Fibroblast of skin of scalp (primary cell): ENCODE measurements at regions not wholly inside any gene's neighbourhood (a gene's known extent, or its start where the extent isn't known, plus 50 kb on each side); places are given as distances from the start of the nearest gene placed in this dataset.

ENCODE experiments used
- DNase-seq: peaks from one replicate; pipeline ENCODE4 v3.0.0-alpha.2; 2013

GRCh38 chr2:177078855-177079254 is 133.7 kb upstream of the HNRNPA3 start:
- no peak for DNase-seq

DNA sequence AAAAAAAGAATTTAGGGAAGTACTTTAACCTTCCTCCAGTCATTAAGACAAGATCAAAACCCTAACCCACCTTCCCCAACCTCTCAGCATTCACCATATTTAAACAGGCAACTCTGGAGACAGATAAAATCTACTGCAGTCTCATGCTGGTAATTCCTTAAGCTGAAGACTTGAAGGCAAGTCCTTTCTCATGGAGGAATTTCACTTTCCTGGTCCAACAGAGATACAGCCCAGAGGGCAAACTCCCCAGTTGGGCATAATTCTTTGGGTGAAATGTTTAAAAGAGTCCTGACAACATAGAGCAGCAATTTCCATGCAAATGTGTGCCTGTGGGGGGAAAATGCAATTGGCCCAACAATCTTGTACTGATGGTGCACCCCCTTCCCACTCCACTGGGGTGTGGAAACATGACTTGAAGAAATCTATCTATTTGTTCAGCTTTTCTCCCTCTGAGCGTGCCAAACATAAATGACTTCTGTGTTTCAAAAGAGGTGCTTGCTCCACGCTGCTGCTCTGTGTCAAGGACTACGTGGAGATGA is 131.8 kb upstream of the HNRNPA3 start:
- DNase-seq: no peak

GRCh38 chr2:177084607-177085006 is 128.0 kb upstream of the HNRNPA3 start:
- no peak for DNase-seq

GRCh38 chr2:177088529-177088928 is 124.1 kb upstream of the HNRNPA3 start:
- DNase-seq: no peak

DNA sequence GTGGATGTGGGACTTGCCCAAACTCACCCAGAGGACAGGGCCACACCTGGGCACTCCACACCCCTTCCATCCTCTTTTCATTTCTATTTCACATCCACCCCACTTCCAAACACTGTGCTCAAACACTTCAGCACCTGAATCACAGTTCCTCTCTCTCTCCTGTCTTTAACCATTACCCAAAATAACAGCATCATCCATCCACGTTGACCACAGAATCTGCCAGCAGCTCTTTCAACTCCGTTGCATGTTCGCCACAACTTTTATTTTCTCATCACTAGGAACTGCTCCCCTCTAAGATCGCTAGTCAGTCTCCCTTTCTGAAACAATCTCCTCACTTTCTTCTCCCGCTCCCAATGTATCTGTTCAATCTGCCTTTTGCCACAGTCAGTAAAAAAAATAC is 121.6 kb upstream of the HNRNPA3 start:
- DNase-seq: no peak

DNA sequence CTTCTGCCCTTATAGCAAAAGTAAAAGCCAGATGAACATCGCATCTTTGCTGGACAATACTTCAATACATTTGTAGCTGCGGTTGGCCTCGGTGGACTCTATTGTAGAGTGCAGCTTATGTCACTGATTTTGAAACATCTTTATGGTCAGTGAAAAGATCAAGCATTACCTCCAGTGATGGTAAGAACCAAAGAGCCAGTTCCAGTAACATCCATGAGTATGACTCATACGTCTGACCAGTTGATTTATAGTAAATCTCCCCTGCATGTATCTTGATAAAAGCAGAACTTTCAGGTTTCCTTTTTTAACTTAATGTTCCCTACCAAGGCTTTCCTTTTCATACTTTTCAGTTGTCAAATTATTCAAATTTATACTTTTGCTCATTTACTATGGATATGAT is 119.2 kb upstream of the HNRNPA3 start:
- DNase-seq: no peak

DNA sequence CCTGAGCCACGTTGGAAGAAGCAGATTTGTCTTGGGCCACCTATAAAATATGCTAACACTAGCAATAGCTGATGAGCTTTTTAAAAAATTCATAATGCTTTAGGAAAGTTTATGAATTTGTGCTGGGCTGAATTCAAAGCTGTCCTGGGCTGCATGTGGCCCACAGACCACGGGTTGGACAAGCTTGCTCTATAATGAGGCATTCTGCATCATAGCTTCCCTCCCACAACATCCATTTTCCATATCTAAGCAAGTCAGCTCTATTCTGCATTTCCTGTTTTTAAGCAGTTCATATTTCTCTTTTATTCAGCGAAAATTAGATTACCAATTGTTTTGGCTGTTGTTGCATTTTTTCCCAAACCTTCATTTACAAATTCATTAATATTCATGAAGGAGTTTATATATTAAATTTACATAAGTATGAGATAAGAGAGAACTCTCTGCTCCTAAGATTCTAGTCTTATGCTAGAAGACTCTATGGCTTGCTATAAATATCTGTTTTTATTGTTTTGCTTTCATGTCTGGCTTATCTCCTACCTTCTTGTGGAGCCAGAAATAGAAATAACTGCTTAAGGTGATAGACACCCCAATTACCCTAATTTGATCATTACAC is 114.5 kb upstream of the HNRNPA3 start:
- no peak for DNase-seq

- DNase-seq: no peak
Observed at GRCh38 chr2:177101930-177102329, 110.7 kb upstream of the HNRNPA3 start.

- no peak for DNase-seq
Observed at GRCh38 chr2:177106212-177106611, 106.4 kb upstream of the HNRNPA3 start.

DNA sequence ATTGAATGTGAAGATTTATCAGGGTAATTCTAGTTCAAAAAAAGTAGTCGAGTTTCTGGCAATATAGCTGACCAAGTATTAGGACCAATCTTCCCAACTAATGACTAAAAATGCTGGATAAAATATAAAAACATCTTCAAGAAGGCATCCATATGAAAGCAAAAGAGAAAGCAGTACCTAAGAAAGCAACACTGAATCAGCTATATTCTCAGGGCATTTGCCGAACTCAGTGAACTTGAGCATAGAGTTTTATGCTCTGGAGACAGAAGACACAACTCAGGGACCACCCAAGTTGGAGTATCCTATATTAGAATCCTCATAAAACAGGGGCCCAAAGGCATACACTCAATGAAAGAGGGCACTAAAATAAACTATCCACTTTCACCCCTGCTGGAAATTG is 103.7 kb upstream of the HNRNPA3 start:
- no peak for DNase-seq

DNA sequence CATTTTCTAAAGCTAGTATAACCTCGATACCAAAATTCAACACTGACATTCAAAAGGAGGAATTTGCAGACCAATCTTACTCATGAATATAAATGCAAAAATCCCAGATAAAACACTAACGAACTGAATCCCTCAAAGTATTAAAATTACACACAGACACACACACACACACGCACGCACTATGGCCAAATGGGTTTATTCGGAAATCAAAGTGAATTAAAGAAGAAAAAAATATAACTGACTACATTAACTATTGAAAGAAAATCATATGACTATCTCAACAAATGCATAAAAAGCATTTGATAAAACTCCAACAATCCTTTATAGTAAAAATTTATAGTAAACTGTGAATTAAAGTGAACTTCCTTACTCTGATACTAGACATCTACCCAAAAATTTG is 97.9 kb upstream of the HNRNPA3 start:
- no peak for DNase-seq

- no peak for DNase-seq
Observed at GRCh38 chr2:177117755-177118154, 94.8 kb upstream of the HNRNPA3 start.

DNA sequence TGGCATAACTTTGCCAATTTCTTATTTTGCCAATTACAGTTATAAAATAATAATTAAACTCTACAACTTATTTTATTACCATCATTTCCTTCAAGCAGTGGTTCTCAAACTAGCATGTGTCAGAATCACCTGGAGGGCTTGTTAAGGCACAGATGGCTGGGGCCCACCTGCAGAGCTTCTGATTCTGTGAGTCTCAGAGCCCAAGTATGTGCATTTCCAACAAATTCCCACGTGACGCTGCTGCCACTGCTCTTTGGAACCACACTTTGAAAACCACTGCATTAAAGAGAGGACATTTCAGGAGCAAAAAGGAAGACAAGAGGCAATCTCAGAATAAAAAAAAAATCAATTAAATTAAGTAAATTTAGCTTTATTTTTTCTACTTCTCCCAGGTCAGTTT is 94.0 kb upstream of the HNRNPA3 start:
- DNase-seq: no peak

DNA sequence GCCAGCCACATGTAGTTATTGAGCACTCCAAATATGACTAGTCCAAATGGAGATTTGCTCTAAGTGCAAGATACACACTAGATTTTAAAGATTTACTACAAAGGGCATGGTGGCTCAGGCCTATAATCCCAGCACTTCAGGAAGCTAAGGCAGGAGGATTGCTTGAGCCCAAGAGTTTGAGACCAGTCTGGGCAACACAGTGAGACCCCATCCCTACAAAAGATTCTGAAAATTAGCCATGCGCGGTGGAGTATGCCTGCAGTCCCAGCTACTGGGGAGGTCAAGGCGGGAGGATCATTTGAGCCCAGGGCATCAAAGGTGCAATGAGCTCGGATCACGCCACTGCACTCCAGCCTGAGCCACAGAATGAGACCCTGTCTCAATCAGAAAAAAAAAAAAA is 93.5 kb upstream of the HNRNPA3 start:
- no peak for DNase-seq

DNA sequence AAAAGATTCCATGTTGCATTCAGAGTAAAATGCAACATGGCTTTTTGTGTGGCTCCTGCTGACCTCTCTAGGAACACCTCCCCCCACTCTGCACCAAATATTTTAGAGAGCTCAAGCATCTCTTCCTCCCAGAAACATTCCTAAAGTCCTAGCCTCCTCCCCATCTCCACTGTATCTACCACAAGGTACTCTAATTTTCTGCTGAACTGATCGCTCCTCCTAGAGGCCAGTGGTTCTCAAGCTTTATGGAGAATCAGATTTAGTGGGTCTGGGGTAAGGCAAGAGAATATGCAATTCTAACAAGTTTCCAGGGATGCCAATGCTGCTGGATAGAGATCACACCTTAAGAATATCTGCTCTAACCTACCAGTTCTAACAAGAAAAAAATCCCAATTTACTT is 89.5 kb upstream of the HNRNPA3 start:
- DNase-seq: no peak

DNA sequence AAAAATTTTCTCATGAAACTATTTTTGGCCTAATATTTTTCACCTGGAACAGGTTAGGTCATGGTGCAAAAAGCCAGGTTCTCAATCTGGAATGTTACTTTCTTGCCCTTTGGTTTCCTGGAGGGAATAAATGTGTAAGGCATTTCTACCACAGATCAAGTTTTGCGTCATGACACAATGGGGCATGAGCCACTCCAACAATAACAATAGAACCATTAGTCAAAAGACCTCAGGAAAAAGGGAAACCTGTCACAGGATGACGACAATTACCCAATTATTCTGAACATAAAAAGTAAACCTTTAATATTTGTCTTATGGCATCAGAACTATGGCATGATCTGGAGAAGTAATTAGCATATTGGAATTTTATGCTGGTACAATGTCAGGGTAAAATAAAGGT is 88.2 kb upstream of the HNRNPA3 start:
- DNase-seq: no peak

DNA sequence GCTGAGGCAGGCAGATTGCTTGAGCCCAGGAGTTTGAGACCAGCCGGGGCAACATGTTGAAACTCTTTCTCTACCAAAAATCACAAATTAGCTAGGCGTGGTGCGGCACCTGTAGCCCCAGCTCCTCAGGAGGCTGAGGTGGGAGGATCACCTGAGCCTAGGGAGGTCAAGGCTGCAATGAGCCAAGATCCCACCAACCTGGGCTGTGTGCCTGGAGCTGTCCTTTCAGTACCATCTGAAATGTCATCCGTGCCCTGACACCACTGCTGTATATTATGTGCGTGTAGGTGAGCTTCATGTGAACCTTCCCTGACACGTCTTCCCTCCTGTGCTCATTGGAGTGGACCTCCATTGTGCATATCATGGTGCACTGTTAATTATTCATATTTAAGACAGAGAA is 84.8 kb upstream of the HNRNPA3 start:
- DNase-seq: no peak

DNA sequence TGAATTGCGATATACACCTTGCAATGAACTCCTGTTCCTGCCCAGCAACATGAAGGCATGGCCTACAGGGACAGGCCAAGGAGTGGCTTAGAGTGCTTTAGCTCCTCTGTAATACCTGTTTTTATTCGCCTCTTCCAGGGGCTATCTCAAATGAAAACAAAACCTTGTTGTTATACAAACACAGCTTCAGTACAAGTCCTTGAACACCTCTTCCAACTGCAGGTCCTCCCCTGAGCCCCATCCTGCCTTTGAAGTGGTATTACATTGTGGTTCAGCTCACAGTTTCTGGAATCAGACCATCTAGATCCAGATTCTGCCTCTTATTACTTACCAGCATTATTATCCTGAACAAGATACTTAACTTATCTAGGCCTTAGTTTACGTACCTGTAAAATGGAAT is 83.0 kb upstream of the HNRNPA3 start:
- DNase-seq: no peak

- DNase-seq: no peak
Observed at GRCh38 chr2:177131858-177132257, 80.7 kb upstream of the HNRNPA3 start.

DNA sequence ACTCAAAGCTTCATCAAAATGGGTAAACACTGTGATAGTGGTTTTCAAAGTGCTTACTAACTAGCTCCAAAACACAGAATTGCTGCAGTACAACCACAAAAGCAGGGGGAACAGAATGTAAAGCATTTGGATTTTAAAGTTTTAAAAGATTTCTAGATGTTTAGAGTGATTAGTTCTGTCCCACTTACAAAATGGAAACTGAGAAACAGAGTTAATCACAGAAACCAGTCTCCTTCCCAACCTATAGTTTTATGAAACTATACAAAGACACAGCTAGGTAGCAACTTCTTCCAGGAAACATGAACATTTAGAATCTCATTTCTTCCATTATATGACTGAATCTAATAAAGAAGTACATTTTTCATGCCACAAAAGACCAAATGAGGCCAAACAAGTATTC is 73.8 kb upstream of the HNRNPA3 start:
- no peak for DNase-seq

DNA sequence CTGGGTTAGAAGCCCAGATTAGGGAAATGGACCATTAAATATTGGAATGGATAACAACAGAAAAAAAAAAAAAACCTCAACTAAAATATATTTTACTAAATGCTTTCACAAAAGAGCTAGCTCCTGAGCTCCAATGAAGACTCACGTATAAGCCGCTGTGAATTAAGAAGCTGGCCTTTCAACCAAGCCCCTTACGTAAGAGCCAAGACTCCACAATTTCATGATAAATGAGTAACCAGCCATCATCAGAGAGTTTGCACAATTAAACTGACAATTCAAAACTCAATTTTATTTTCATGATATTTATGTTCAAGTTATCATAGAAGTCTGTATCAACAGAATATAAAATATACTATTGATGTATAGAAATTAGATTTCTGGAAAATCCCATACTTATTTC is 70.7 kb upstream of the HNRNPA3 start:
- no peak for DNase-seq

DNA sequence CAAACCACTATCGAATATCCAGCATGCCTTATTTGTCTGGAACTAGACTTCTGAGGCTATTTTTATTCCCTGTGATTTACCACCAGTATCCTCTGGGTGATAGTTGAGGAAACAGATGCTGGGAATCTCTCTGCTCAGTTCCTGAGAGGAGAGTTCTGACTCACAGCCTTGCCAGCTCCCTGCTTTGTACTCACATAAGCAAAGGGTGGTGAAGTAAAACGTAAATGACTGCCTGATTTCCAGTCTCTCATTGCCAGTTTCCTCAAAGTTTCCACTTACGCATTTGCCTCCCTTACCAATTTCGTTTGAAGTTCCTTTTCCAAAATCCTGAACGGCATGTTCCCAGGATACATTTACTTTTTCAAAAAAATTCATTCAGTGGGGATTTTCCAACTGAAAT is 69.2 kb upstream of the HNRNPA3 start:
- peak; percentile 63 for DNase-seq

DNA sequence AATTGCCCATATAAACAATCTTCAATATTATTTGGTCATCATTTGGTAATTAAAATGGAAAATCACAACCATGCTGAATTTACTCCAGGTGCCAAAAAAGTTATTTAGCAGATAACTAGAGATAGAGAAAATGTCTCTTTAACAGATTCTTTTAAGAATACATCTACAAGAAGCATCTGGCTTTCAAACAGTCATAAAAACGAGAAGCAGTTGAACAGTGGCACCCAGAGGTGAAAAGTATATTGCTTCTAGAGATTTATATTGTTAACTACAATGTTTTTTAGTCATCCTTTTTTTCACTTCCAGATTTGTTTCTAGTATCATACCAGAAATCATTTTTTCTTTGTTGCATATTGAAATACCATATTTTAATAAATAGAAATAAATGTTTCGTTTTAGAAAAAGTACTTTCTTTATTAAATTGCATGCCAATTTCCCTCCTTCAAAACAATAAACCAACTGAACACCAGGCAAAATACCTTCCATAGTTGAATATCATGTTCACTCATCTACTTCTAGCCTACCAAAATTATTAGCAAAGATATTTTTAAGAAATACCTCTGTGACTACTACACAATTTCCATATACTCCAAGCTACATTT is 65.4 kb upstream of the HNRNPA3 start:
- peak; percentile 62 for DNase-seq

DNA sequence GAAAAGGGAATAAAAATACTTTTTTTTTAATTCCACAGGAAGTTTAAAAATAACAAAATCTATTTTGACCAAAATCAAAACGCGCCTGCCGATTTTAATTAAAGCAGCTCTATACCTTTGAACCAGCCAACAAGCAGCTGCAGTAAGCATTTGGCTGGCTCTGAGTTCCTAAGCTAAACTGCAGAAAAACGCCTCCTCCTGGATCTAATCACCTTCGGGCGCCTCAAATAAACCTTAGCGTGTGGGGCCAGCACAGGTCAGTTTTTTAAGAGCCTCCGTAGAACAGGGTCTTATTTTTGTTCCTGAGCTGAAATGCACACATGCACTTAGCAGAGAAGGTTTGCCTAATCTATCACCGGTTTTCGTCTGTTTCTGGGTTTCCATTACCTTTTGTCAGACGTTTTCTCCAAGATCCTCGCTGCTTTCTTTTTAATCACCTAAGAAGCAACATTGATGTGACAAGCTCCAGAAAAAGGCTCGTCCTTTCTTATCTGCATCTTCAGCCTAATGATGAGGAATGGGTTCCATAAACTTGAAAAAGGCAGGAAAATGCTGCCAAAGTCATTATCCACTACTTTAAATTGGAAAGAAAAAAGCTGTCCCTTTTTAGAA is 64.7 kb upstream of the HNRNPA3 start:
- DNase-seq: no peak
